Suppressor macrophage treated with lipopolysaccharide for 1 hour (primary cell): ENCODE measurements at regions not wholly inside any gene's neighbourhood (a gene's known extent, or its start where the extent isn't known, plus 50 kb on each side); places are given as distances from the start of the nearest gene placed in this dataset.

Experiments used
- DNase-seq, 3 donors: peaks; one replicate each; pipeline ENCODE4 v3.0.0-alpha.2; 2020 to 2022

- no peak for DNase-seq
Measured at GRCh38 chr10:71072823-71073210, 139.6 kb upstream of the UNC5B start.

DNA sequence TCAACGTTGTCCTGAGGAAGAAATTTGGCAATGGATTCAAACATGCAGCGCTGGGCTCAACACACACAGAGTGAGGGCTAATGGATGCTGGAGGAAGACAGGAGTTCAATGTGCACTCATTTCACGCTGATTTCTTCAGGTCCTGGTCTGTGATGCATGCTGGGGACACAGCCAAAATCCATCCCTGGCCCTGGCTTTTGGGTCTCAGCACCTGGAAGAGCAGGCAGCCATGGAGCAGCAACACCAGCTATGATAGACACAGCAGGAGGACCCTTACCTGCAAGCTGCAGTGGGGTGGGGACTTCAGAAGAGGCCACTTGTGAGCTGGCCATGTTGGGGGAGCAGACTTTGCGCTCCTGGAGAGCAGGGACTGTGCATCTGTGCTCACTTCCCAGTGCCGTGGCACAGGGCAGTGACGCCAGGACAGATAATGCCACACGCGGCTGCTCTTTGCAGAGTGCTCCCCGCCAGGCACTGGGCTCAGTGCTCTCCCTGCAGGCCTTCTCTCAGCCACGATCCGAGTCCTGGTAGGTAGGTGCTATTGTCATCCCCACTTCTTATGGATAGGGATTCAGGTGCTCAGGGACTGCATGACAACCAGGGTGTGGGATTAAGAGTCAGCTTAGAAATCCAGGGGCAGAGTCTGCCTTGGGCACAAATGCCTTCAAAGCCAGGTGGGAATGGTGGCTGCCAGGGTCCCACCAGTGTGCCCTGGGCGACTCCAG lies 138.8 kb upstream of the UNC5B start:
- no peak for DNase-seq

- DNase-seq = no peak
Measured at GRCh38 chr10:71074176-71074755, 138.1 kb upstream of the UNC5B start.

GRCh38 chr10:71075086-71075758 lies 137.1 kb upstream of the UNC5B start:
- no peak for DNase-seq

- no peak for DNase-seq
Measured at GRCh38 chr10:71075759-71076472, 136.5 kb upstream of the UNC5B start.

GRCh38 chr10:71076473-71077142 lies 135.8 kb upstream of the UNC5B start:
- DNase-seq = no peak

- no peak for DNase-seq
Measured at GRCh38 chr10:71077143-71077581, 135.2 kb upstream of the UNC5B start.

DNA sequence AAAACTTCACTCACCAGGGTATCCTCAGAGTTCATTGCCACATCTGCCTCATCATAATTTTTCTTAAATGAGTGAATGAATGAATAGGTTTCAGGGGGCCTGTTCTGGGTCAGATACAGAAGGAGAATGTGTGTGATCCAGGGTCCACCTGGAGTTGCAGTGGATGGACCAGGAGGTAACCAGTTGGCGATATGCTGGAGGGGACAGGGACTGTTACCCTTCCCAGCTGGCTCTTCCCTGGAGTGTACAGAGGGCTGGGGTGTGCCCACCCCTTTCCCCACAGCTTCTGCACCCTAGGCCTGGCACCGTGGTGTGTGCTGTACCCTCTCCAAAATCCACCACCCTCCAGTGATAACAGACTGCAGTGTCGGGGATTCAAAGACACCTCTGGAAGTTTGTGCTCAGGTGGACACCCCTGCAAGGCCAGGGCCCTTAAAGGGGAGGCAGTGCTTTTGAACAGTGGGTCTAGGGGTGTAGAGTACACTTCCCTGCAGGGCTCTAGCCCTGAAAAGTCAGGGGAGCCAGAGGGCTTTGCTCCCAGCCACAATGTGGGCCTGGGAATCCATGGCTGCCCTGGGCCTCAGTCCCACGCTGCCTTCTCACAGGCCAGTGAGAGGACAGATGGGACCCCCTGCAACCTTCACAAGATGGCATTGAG lies 134.4 kb upstream of the UNC5B start:
- DNase-seq = no peak

GRCh38 chr10:71078454-71079145 lies 133.8 kb upstream of the UNC5B start:
- no peak for DNase-seq

GRCh38 chr10:71079761-71080380 lies 132.5 kb upstream of the UNC5B start:
- DNase-seq = no peak

GRCh38 chr10:71080381-71081228 lies 131.8 kb upstream of the UNC5B start:
- no peak for DNase-seq

DNA sequence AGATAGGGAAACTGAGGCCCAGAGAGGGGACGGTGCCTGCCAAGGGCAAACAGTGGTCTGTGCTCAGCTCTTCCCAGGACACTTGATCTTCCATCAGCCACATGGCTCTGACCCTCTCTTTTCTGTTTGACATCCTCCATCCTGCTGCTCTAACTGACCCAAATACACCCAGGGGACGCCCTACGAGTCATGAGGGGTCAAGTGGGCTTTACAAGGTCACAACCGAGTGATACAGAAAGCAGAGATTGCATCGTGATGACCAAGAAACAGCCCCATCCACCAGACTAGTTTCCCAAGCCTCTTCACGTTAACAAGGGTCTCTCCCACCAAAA lies 131.2 kb upstream of the UNC5B start:
- no peak for DNase-seq

- no peak for DNase-seq
Measured at GRCh38 chr10:71081912-71082311, 130.5 kb upstream of the UNC5B start.

- peak; percentile 87 to 92 (median 89) for DNase-seq
Measured at GRCh38 chr10:71082960-71083715, 129.2 kb upstream of the UNC5B start.

DNA sequence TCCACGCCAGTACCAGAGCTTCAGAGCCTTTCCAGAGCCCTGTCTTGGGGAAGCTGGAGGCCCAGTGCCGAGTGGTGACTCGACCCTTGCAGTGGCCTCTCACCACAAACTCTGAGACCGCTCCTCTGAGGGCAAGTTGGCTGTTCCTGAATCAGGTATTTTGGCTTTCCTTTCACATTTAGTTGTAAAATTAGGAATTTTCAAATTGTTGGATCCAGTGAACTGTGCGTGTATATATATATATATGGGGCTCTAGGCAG lies 128.7 kb upstream of the UNC5B start:
- no peak for DNase-seq

GRCh38 chr10:71084061-71084817 lies 128.1 kb upstream of the UNC5B start:
- DNase-seq = no peak

DNA sequence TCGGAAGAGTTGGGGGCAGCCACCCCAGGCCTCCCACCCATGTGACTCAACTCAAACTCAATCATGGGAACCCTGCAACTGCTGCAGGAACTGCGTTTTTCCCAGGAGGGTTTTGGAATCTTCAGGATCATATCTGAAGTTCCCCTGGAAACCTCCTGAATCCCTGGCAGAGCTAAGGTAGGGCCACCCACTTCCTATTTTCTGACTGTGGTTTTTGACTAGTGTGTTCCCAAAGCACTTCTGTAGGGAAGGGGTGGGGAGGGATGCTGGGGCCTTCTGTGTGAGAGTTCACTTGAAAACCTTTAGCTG lies 127.6 kb upstream of the UNC5B start:
- DNase-seq = no peak

DNA sequence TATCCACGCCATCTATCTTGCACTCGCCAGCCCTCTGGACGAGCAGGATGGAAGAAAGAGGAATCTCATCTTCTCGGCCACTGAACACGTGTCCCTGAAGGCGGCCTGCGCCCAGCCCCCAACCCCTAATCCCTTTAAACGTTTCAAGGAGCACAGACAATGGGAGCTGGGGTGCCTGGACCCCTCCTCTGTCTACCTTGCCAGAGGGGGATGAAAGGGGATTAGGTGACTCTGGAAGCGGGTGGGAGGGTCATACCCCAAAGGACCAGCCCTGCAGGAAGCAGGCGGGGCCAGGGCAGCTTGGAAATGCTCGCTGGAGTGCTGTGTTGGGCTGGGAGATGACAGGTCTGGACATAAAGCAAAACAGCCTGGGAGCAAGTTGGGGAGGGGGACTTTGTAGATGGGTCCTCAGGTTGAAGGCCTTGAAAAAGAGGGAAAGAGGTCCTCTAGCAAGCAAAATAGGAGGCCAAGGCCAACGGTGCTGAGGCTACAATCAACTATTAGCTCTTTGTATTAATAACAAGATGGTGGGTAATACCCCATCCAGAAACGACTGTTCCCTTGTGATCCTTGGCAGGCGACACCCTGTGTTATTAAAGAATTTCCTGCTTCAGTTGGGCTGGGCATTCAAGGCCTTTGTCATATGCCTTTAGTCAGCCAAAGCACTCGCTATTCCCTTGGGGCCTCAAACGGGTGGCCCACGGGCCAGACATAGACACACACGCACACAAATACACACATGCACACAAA lies 126.5 kb upstream of the UNC5B start:
- DNase-seq = no peak
